Endothelial cell of umbilical vein (primary cell): ENCODE measurements at regions not wholly inside any gene's neighbourhood (a gene's known extent, or its start where the extent isn't known, plus 50 kb on each side); places are given as distances from the start of the nearest gene placed in this dataset.

ENCODE experiments used
- BruUV-seq: library from RNA; stranded (reverse); fragments of 400-500 nt; replicated peaks from 2 replicates; lab custom pipeline; 2021; lab: Mats Ljungman, UMichigan
- CTCF ChIA-PET: fragments of 300-600, 350-600 bp; sonication (Branson Sonifier 250); formaldehyde crosslinking; loops from one replicate; lab custom pipeline; 2021; ENCODE audit warnings: antibody characterized with exemption, inconsistent platforms; lab: Charles Lee
- POLR2A ChIA-PET: fragments of 300-600, 350-600 bp; sonication (Branson Sonifier 250); formaldehyde crosslinking; loops from one replicate; lab custom pipeline; 2021; ENCODE audit warnings: antibody characterized with exemption, inconsistent platforms; lab: Charles Lee
- DNase-seq: peaks from one replicate; pipeline ENCODE4 v3.0.0-alpha.2; 2011; ENCODE audit warnings: low read depth, low spot score
- FAIRE-seq: peaks from 2 replicates; lab custom pipeline; 2011; peaks lifted over from hg19 to GRCh38; lab: Jason Lieb, UNC
- H2AFZ ChIP-seq: 2 replicates; pipeline ENCODE4 v1.6.0; 2012; ENCODE audit warnings: low read depth, low read length, control low read depth, inconsistent platforms
- H3K27ac ChIP-seq: 2 replicates; pipeline ENCODE4 v1.5.1; 2011; ENCODE audit warnings: low read depth, mild to moderate bottlenecking, control low read depth, low read length, moderate library complexity; ENCODE audit not compliant: insufficient read depth
- H3K27me3 ChIP-seq, 2 experiments: 2 replicates each; pipeline versions ENCODE4 v1.6.0 to v1.6.1; 2011; ENCODE audit warnings: low read length in 2 of 2, mixed read lengths in 1 of 2; ENCODE audit not compliant: control insufficient read depth in 2 of 2, insufficient read depth in 2 of 2
- H3K36me3 ChIP-seq, 2 experiments: 2 replicates in 1 of 2; 3 replicates in 1 of 2; pipeline ENCODE4 v1.5.1; 2011; ENCODE audit warnings: low read length in 2 of 2, mild to moderate bottlenecking in 1 of 2, moderate library complexity in 1 of 2; ENCODE audit not compliant: control insufficient read depth in 2 of 2, insufficient read depth in 2 of 2; ENCODE audit errors: extremely low read depth in 1 of 2
- H3K4me1 ChIP-seq: 3 replicates; pipeline ENCODE4 v1.5.1; 2011; ENCODE audit warnings: mild to moderate bottlenecking, low read length; ENCODE audit not compliant: control insufficient read depth, insufficient read depth; ENCODE audit errors: extremely low read depth
- H3K4me2 ChIP-seq: 2 replicates; pipeline ENCODE4 v1.6.1; 2011; ENCODE audit warnings: low read length, control low read depth, mixed read lengths; ENCODE audit not compliant: insufficient read depth
- H3K4me3 ChIP-seq, 3 experiments: fragments of 200-600 bp in 1 of 3; sonication (generic), shearing (Covaris generic) in 1 of 3; replicated peaks in 1 of 3; 2 replicates each; pipeline ENCODE4 v1.5.1; 2011 to 2016; ENCODE audit warnings: control low read depth in 3 of 3, low read length in 3 of 3, mild to moderate bottlenecking in 2 of 3, inconsistent platforms in 1 of 3, low read depth in 1 of 3, moderate library complexity in 1 of 3; ENCODE audit not compliant: insufficient read depth in 1 of 3
- H3K79me2 ChIP-seq: 2 replicates; pipeline ENCODE4 v1.6.0; 2012; ENCODE audit warnings: low read length, inconsistent platforms; ENCODE audit not compliant: control insufficient read depth, insufficient read depth
- H3K9ac ChIP-seq: replicated peaks from 2 replicates; pipeline ENCODE3; 2011; ENCODE audit warnings: low read length, control low read depth; ENCODE audit not compliant: insufficient read depth; ENCODE audit errors: extremely low read depth
- H3K9me1 ChIP-seq: replicated peaks from 3 replicates; pipeline ENCODE4 v1.6.0; 2011; ENCODE audit warnings: mild to moderate bottlenecking, low read length; ENCODE audit not compliant: control insufficient read depth, insufficient read depth; ENCODE audit errors: extremely low read depth
- H3K9me3 ChIP-seq: replicated peaks from 2 replicates; pipeline ENCODE4 v1.5.1; 2012; ENCODE audit warnings: low read length, inconsistent platforms; ENCODE audit not compliant: control insufficient read depth, insufficient read depth
- H4K20me1 ChIP-seq: replicated peaks from 2 replicates; pipeline ENCODE3; 2011; ENCODE audit warnings: mild to moderate bottlenecking, low read length; ENCODE audit not compliant: control insufficient read depth, insufficient read depth; ENCODE audit errors: extremely low read depth
- EZH2 ChIP-seq: IDR thresholded peaks from 2 replicates; pipeline ENCODE4 v1.6.1; 2012; ENCODE audit warnings: borderline replicate concordance, low read depth, mild to moderate bottlenecking, moderate library complexity, low read length, inconsistent platforms; ENCODE audit not compliant: severe bottlenecking
- GATA2 ChIP-seq: IDR thresholded peaks from 2 replicates; pipeline ENCODE4 v1.7.0; 2011; ENCODE audit warnings: low read depth, mild to moderate bottlenecking, moderate library complexity, mixed read lengths, low read length; ENCODE audit not compliant: insufficient read length, insufficient read depth
- JUN ChIP-seq: IDR thresholded peaks from 2 replicates; pipeline ENCODE4 v1.6.1; 2011; ENCODE audit warnings: borderline replicate concordance, low read depth; ENCODE audit not compliant: insufficient read length, insufficient read depth
- MYC ChIP-seq: IDR thresholded peaks from one replicate; pipeline ENCODE4 v1.6.1; 2011; ENCODE audit warnings: mild to moderate bottlenecking, low read depth, low read length
- POLR2A ChIP-seq: IDR thresholded peaks from 2 replicates; pipeline ENCODE4 v1.6.1; 2012; ENCODE audit warnings: low read depth, mild to moderate bottlenecking, control low read depth, low read length
- dilution Hi-C: fragments of 300-500 bp; cut with MboI; formaldehyde crosslinking; loops from one replicate; pipeline ENCODE4 v1.15.0; 2019; ENCODE audit warnings: low sequenced_read_pairs; ENCODE audit not compliant: extremely low pct_ligation_motif_present
- intact Hi-C: fragments of 100-400 bp; cut with micrococcal nuclease; formaldehyde crosslinking; loops from one replicate; pipeline ENCODE4 v1.10.0; 2022
- TF ChIP-seq, protein P1 (sequence below): IDR thresholded peaks from 2 replicates; pipeline ENCODE4 v1.6.1; 2011; ENCODE audit not compliant: insufficient read depth, insufficient read length
- TF ChIP-seq, protein P2 (sequence below), 2 donors: IDR thresholded peaks; 1 replicate in 1 of 2; 2 replicates in 1 of 2; pipeline ENCODE4 v1.5.1; 2011; ENCODE audit warnings: low read length in 2 of 2, mild to moderate bottlenecking in 2 of 2, moderate library complexity in 2 of 2, control low read depth in 1 of 2, inconsistent platforms in 1 of 2, low read depth in 1 of 2; ENCODE audit not compliant: insufficient read depth in 1 of 2; ENCODE audit errors: extremely low read depth in 1 of 2

DNA sequence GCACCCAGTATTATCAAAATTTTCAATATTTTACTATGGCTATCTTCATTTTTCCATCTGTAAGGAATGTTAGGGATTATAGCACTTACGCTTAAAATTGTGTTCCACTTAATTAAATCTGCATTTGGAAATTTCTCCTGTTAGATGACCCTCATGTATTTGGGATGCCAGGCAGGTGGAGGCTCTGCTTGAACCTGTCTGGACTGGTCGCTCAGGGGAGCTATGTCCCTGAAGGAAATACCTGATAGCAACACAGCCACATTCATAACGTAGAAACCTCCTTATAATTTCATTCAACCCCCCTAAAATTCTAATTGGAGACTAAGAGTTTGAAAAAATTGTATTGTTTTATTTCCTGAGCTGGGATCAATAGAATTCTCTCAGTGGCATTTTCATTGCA lies 636.0 kb upstream of the MMS22L start:
- Histone ChIP-seq H3K4me2 (no peak overlapping the region), H3K36me3 (no peaks in the 10 kb centered on the region), H3K9me1 (no peaks in the 10 kb centered on the region), H3K9me3 (no peaks in the 10 kb centered on the region), H3K9ac (no peak overlapping the region), H3K27ac (no peak overlapping the region), H3K79me2 (no peaks in the 10 kb centered on the region), H3K27me3 (no peaks in the 10 kb centered on the region), H4K20me1 (no peaks in the 10 kb centered on the region), H2AFZ (no peak overlapping the region), H3K4me3 (no peak overlapping the region), H3K4me1 (no peaks in the 10 kb centered on the region)
- TF ChIP-seq POLR2A, result no peak
- TF ChIP-seq MYC, result no peak
- TF ChIP-seq JUN, result no peak
- TF ChIP-seq GATA2, result no peak
- TF ChIP-seq EZH2, result no peak
- TF ChIP-seq, protein P1, sequence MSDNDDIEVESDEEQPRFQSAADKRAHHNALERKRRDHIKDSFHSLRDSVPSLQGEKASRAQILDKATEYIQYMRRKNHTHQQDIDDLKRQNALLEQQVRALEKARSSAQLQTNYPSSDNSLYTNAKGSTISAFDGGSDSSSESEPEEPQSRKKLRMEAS, result no peak
- TF ChIP-seq, protein P2, sequence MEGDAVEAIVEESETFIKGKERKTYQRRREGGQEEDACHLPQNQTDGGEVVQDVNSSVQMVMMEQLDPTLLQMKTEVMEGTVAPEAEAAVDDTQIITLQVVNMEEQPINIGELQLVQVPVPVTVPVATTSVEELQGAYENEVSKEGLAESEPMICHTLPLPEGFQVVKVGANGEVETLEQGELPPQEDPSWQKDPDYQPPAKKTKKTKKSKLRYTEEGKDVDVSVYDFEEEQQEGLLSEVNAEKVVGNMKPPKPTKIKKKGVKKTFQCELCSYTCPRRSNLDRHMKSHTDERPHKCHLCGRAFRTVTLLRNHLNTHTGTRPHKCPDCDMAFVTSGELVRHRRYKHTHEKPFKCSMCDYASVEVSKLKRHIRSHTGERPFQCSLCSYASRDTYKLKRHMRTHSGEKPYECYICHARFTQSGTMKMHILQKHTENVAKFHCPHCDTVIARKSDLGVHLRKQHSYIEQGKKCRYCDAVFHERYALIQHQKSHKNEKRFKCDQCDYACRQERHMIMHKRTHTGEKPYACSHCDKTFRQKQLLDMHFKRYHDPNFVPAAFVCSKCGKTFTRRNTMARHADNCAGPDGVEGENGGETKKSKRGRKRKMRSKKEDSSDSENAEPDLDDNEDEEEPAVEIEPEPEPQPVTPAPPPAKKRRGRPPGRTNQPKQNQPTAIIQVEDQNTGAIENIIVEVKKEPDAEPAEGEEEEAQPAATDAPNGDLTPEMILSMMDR (IDR thresholded peaks at IDR 0.05; ENCODE audit: extremely low read depth in 1 of 2, insufficient read depth in 1 of 2, low read depth in 1 of 2, low read length in 2 of 2), result no peak
- no TSS peak for BruUV-seq
- dilution Hi-C loops (no loop called here), intact Hi-C loops (no loop called here)
- DNase-seq, result no peak
- ChIA-PET POLR2A (no interaction called here), CTCF (no interaction called here)
- FAIRE-seq, result no peak
